ENCODE measurements at regions not wholly inside any gene's neighbourhood (a gene's known extent, or its start where the extent isn't known, plus 50 kb on each side); places are given as distances from the start of the nearest gene placed in this dataset.
"Not testable (repeated sequence)": the region's sequence is repeated elsewhere in the genome, so short reads cannot be mapped to it uniquely, and the experiment has no call there.

- DNase-seq, result peak; percentile 77
Observed at GRCh38 chr10:42988517-42989395, 88.1 kb upstream of the RET start.

DNA sequence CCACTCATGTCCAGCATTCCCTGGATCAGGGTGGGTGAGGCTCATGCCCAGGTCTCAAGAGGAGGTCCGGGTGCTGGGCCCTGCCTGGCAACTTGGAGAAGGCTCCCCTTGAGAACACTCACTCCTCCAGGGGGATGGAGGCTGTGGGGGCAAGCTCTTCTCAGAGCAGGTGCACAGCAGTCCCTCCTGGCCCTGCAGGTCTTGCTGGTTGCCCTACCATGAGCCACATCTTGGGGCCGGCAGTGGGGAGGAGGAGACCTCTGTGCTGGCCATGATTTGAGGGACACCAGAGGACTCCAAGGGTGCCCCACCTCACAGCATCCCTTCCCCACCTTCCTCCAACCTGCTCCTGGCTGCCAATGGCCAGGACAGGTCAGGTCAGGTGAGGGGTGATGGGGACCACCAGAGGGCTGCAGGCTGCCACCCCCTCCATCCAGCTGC, 87.4 kb upstream of the RET start:
- no peak for DNase-seq

- no peak for DNase-seq
Observed at GRCh38 chr10:42990016-42990720, 86.7 kb upstream of the RET start.

- no peak for DNase-seq
Observed at GRCh38 chr10:42990721-42991441, 86.0 kb upstream of the RET start.

GRCh38 chr10:42991442-42992098, 85.3 kb upstream of the RET start:
- no peak for DNase-seq

DNA sequence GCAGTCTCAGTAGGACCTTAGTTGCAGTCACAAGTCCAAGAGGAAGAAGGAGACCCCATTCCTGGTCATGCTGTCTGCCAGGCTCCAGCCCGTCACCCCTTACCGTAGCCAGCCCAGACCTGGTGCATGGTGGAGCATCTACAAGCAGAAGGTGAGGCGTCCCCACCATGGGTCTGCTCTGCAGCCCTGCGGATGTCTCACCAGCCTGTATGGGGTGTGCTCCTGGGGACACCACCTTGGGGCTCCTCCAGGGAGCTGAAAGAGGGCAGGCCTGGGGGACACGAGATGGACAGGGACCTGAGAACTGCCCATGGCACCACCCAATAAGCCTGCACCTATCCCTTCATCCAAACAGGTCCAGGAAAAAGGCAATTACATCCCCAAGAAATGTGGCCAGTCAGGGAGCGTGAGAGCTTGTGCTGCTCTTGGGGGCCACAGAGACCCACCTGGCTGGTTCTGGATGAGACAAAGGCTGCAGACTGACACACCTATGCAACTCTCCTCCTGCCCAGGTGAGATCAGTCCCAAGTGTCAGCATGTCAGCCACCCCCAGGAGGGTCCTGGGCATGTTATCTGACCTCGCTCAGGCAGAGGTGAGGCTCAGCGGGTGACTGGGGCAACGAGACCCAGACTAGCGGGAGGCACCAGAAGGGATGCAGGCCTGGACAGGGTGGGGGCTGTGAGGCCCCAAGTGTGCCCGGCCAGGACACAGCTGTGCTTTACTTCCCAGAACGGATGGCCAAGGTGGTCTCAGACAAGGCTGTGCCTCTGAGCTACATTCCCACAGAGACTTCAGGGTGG, 84.5 kb upstream of the RET start:
- no peak for DNase-seq

DNA sequence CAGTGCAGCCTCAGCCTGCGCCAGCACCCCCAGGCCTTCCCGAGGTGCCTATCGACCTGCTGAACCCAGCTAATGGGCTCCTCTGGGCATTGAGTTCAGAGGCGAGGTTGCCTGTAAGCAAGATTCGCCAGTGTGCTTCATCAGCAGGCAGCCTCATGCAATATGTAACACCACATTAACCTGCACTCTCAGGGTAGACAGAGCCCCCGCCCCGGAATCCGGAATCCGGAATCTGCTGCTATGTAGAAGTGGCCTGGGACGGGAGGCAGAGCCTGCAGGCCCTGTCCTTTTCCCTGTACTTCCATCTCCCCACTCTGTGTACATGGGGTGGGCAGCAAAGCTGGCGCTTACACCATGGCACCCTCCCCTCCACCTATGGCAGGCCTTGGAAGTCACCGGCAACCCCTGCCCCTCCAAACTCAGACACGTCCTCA, 83.9 kb upstream of the RET start:
- DNase-seq, result no peak

GRCh38 chr10:42994909-42995308, 82.0 kb upstream of the RET start:
- not testable (repeated sequence) for DNase-seq

DNA sequence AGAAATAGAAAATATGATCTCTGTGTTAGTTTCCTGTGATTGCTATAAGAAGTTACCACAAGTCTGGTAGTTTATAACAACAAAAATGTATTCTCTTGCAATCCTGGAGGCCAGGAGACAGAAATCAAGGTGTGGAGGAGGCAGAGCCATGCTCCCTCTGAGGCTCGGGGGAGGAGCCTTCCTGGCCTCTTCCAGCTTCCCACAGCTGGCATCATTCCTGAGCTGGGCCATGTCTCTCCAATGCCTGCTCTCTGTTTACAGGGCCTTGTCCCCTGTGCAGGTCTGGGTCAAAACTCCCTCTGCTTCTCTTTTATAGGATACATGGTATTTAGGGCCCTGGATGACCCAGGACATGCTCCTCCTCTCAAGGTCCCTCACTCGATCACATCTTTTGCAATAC, 81.3 kb upstream of the RET start:
- no peak for DNase-seq

- DNase-seq, result no peak
Observed at GRCh38 chr10:42996588-42996987, 80.3 kb upstream of the RET start.

GRCh38 chr10:42997151-42997848, 79.6 kb upstream of the RET start:
- no peak for DNase-seq

DNA sequence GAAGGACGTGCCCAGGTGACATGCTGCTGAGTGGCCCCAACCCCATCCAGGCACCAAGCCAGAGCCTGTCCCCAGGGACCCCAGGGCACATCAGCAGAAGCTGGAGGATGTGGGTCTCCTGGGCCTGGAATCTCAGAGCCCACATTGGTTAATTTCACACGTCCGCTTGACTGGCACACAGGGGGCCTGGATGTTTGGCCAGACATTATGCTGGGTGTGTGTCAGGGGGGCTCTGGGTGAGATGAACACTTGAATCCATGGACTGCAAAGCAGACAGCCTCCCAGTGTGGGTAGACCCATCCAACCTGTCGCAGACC, 79.1 kb upstream of the RET start:
- DNase-seq, result no peak

GRCh38 chr10:42998481-42999384, 78.1 kb upstream of the RET start:
- no peak for DNase-seq

DNA sequence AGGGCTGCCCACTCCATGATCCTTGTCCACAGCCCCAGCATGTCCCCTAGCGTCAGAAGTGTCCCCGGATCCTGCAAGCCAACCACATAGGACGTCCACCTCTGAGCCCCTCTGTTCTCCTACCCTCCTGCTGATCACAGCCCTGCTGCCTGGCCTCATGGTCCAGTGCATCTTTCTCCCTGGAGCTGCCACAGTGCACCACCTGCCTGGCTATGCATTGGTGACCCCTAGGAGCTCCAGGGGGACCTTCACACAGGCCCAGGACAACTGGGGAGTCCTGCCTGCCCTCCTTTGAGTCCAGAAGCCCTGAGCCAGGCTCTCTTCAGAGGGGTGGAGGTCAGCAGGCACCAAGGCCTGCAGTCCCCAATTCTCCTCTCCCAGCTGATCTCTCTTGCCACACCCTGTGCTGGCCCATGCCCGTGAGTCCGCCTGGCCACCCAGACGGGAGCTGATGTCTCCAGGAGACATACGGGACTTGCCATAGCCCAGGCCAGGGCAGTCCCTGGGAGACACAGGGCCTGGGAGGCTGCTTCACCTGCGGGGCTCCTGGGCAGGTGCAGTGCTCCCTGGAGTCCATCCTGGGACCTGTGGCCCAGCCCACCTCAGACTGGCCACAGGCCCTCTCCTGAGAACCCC, 77.4 kb upstream of the RET start:
- no peak for DNase-seq

DNA sequence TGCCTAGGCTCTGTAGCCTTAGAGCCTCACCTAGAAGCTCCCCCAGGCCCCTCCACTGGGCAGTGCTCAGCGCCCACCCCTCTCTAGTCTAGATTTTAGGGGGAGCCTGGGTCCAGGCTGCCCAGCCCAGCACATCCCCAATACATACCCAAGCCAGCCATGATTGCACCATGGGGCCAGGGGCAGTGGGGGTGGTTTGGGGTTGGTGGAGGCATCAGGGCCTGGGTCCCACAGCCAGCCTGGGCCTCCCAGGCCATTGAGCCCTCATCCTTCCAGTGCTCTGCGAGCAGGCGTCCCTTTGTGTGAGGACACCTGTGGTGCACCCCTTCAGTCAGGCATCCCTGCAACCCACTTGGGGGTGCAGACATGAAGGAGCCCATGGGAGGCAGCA, 76.9 kb upstream of the RET start:
- no peak for DNase-seq

DNA sequence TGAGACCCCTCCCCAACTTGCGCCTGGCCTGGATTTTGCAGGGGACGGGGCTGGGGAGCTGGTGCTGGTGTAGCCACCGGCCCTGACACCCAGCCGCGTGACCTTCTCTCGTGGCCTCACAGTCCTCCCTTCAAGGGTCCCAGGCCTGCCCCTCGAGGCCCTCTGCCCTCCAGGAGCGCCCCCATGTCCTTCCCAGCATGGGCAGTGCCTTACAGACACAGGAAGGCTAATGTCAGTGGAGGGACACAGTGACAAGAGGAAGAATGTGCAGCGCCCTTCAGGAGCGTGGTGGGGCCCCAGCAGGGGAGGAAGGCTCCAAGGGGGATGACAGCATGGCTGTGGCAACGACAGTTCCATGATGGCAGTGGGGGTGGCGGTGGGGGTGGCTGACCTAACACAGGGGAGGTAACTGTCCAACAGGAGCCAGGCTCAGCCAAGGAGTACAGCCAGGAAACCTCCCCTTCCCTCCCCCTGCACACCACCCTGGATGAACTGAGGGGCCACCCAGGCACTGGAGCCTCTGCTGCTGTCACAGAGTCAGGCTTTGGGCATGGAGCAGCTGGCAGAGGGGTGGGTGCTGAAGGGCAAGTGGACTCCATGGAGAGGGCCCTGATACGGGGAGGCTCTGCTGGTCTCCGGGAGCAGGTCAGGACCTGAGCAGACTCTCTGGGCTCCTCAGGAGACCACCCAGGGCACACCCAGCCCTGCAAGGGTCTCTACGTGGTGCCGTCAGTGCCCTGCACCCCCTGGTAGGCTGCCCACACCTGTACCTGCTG, 76.0 kb upstream of the RET start:
- DNase-seq, result no peak

- DNase-seq, result no peak
Observed at GRCh38 chr10:43001427-43001795, 75.5 kb upstream of the RET start.

GRCh38 chr10:43002596-43002995, 74.3 kb upstream of the RET start:
- no peak for DNase-seq

DNA sequence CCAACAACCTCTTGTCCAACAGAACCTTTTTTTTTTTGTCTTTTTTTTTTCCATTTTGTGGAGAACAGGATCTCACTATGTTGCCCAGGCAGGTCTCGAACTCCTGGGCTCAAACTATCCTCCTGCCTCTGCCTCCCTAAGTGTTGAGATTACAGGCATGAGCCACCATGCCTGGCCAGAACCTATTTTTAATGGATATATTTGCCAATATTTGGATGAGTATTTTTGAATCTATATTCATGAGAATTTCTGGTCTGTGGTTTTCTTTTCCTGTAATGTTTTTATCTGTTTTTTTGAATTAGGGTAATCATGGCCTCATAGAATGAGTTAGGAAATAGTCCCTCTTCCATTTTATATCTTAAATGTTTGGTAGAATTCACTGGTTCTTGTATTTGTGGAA, 70.4 kb upstream of the RET start:
- no peak for DNase-seq

All from MV-4-11 (cell line).